ENCODE measurements at regions not wholly inside any gene's neighbourhood (a gene's known extent, or its start where the extent isn't known, plus 50 kb on each side); places are given as distances from the start of the nearest gene placed in this dataset.
"Not testable (repeated sequence)": the region's sequence is repeated elsewhere in the genome, so short reads cannot be mapped to it uniquely, and the experiment has no call there.

- H3K9me3 ChIP-seq (ENCODE audit: control insufficient read depth in 2 of 2, low read length in 2 of 2); H3K36me3 ChIP-seq (ENCODE audit: control insufficient read depth in 2 of 2, insufficient read depth in 2 of 2, low read length in 2 of 2); H3K27ac ChIP-seq (ENCODE audit: low read depth in 2 of 2, low read length in 2 of 2); H3K9ac ChIP-seq (ENCODE audit: low read depth in 1 of 2, low read length in 2 of 2); H3K4me1 ChIP-seq (ENCODE audit: control insufficient read depth in 2 of 2, insufficient read depth in 2 of 2, low read length in 2 of 2); H3K27me3 ChIP-seq (ENCODE audit: control insufficient read depth in 2 of 2, insufficient read depth in 2 of 2, low read length in 2 of 2); H3K4me3 ChIP-seq (ENCODE audit: low read length in 2 of 2): not testable (repeated sequence)
These were observed 69.9 kb downstream of the ALG1L2 start for GRCh38 chr3:130151555-130151954.

GRCh38 chr3:130153247-130153646 is 71.6 kb downstream of the ALG1L2 start:
- H3K27ac ChIP-seq (ENCODE audit: low read depth in 2 of 2, low read length in 2 of 2): not testable (repeated sequence)

GRCh38 chr3:130155464-130155863 is 73.8 kb downstream of the ALG1L2 start:
- H3K4me1 ChIP-seq (ENCODE audit: control insufficient read depth in 2 of 2, insufficient read depth in 2 of 2, low read length in 2 of 2); H3K9me3 ChIP-seq (ENCODE audit: control insufficient read depth in 2 of 2, low read length in 2 of 2); H3K36me3 ChIP-seq (ENCODE audit: control insufficient read depth in 2 of 2, insufficient read depth in 2 of 2, low read length in 2 of 2); H3K27ac ChIP-seq (ENCODE audit: low read depth in 2 of 2, low read length in 2 of 2); H3K4me3 ChIP-seq (ENCODE audit: low read length in 2 of 2); H3K9ac ChIP-seq (ENCODE audit: low read depth in 1 of 2, low read length in 2 of 2); H3K27me3 ChIP-seq (ENCODE audit: control insufficient read depth in 2 of 2, insufficient read depth in 2 of 2, low read length in 2 of 2): not testable (repeated sequence)

More at GRCh38 chr3:130153247-130153646, 71.6 kb downstream of the ALG1L2 start:
- H3K36me3 ChIP-seq (ENCODE audit: control insufficient read depth in 2 of 2, insufficient read depth in 2 of 2, low read length in 2 of 2); H3K4me1 ChIP-seq (ENCODE audit: control insufficient read depth in 2 of 2, insufficient read depth in 2 of 2, low read length in 2 of 2); H3K27me3 ChIP-seq (ENCODE audit: control insufficient read depth in 2 of 2, insufficient read depth in 2 of 2, low read length in 2 of 2); H3K4me3 ChIP-seq (ENCODE audit: low read length in 2 of 2); H3K9me3 ChIP-seq (ENCODE audit: control insufficient read depth in 2 of 2, low read length in 2 of 2); H3K9ac ChIP-seq (ENCODE audit: low read depth in 1 of 2, low read length in 2 of 2): not testable (repeated sequence)

- H3K27me3 ChIP-seq (ENCODE audit: control insufficient read depth in 2 of 2, insufficient read depth in 2 of 2, low read length in 2 of 2); H3K27ac ChIP-seq (ENCODE audit: low read depth in 2 of 2, low read length in 2 of 2); H3K4me1 ChIP-seq (ENCODE audit: control insufficient read depth in 2 of 2, insufficient read depth in 2 of 2, low read length in 2 of 2); H3K36me3 ChIP-seq (ENCODE audit: control insufficient read depth in 2 of 2, insufficient read depth in 2 of 2, low read length in 2 of 2); H3K4me3 ChIP-seq (ENCODE audit: low read length in 2 of 2); H3K9ac ChIP-seq (ENCODE audit: low read depth in 1 of 2, low read length in 2 of 2); H3K9me3 ChIP-seq (ENCODE audit: control insufficient read depth in 2 of 2, low read length in 2 of 2): not testable (repeated sequence)
These were observed 85.2 kb downstream of the ALG1L2 start for GRCh38 chr3:130166856-130167255.

GRCh38 chr3:130175195-130175594 is 93.6 kb downstream of the ALG1L2 start:
- not testable (repeated sequence) for H3K36me3 ChIP-seq (ENCODE audit: control insufficient read depth in 2 of 2, insufficient read depth in 2 of 2, low read length in 2 of 2); H3K27ac ChIP-seq (ENCODE audit: low read depth in 2 of 2, low read length in 2 of 2); H3K4me1 ChIP-seq (ENCODE audit: control insufficient read depth in 2 of 2, insufficient read depth in 2 of 2, low read length in 2 of 2); H3K4me3 ChIP-seq (ENCODE audit: low read length in 2 of 2); H3K27me3 ChIP-seq (ENCODE audit: control insufficient read depth in 2 of 2, insufficient read depth in 2 of 2, low read length in 2 of 2); H3K9me3 ChIP-seq (ENCODE audit: control insufficient read depth in 2 of 2, low read length in 2 of 2); H3K9ac ChIP-seq (ENCODE audit: low read depth in 1 of 2, low read length in 2 of 2)

GRCh38 chr3:130176476-130177256 is 95.0 kb downstream of the ALG1L2 start:
- not testable (repeated sequence) for H3K36me3 ChIP-seq (ENCODE audit: control insufficient read depth in 2 of 2, insufficient read depth in 2 of 2, low read length in 2 of 2); H3K9ac ChIP-seq (ENCODE audit: low read depth in 1 of 2, low read length in 2 of 2); H3K27me3 ChIP-seq (ENCODE audit: control insufficient read depth in 2 of 2, insufficient read depth in 2 of 2, low read length in 2 of 2); H3K9me3 ChIP-seq (ENCODE audit: control insufficient read depth in 2 of 2, low read length in 2 of 2); H3K4me3 ChIP-seq (ENCODE audit: low read length in 2 of 2); H3K4me1 ChIP-seq (ENCODE audit: control insufficient read depth in 2 of 2, insufficient read depth in 2 of 2, low read length in 2 of 2); H3K27ac ChIP-seq (ENCODE audit: low read depth in 2 of 2, low read length in 2 of 2)

- H3K4me1 ChIP-seq (ENCODE audit: control insufficient read depth in 2 of 2, insufficient read depth in 2 of 2, low read length in 2 of 2); H3K4me3 ChIP-seq (ENCODE audit: low read length in 2 of 2); H3K36me3 ChIP-seq (ENCODE audit: control insufficient read depth in 2 of 2, insufficient read depth in 2 of 2, low read length in 2 of 2); H3K27ac ChIP-seq (ENCODE audit: low read depth in 2 of 2, low read length in 2 of 2); H3K9me3 ChIP-seq (ENCODE audit: control insufficient read depth in 2 of 2, low read length in 2 of 2); H3K27me3 ChIP-seq (ENCODE audit: control insufficient read depth in 2 of 2, insufficient read depth in 2 of 2, low read length in 2 of 2); H3K9ac ChIP-seq (ENCODE audit: low read depth in 1 of 2, low read length in 2 of 2): not testable (repeated sequence)
These were observed 97.2 kb downstream of the ALG1L2 start for GRCh38 chr3:130178835-130179234.

- not testable (repeated sequence) for H3K9ac ChIP-seq (ENCODE audit: low read depth in 1 of 2, low read length in 2 of 2); H3K9me3 ChIP-seq (ENCODE audit: control insufficient read depth in 2 of 2, low read length in 2 of 2); H3K4me1 ChIP-seq (ENCODE audit: control insufficient read depth in 2 of 2, insufficient read depth in 2 of 2, low read length in 2 of 2); H3K36me3 ChIP-seq (ENCODE audit: control insufficient read depth in 2 of 2, insufficient read depth in 2 of 2, low read length in 2 of 2); H3K27me3 ChIP-seq (ENCODE audit: control insufficient read depth in 2 of 2, insufficient read depth in 2 of 2, low read length in 2 of 2)
- Histone ChIP-seq H3K27ac (ENCODE audit: low read depth in 2 of 2, low read length in 2 of 2) (peak overlapping the region in 1 of 2 donors; percentile 25), H3K4me3 (ENCODE audit: low read length in 2 of 2) (peak overlapping the region; percentile 51 to 60)
These were observed 97.8 kb downstream of the ALG1L2 start for GRCh38 chr3:130179353-130179970.

- H3K4me1 ChIP-seq (ENCODE audit: control insufficient read depth in 2 of 2, insufficient read depth in 2 of 2, low read length in 2 of 2); H3K27ac ChIP-seq (ENCODE audit: low read depth in 2 of 2, low read length in 2 of 2); H3K36me3 ChIP-seq (ENCODE audit: control insufficient read depth in 2 of 2, insufficient read depth in 2 of 2, low read length in 2 of 2); H3K4me3 ChIP-seq (ENCODE audit: low read length in 2 of 2); H3K9me3 ChIP-seq (ENCODE audit: control insufficient read depth in 2 of 2, low read length in 2 of 2); H3K27me3 ChIP-seq (ENCODE audit: control insufficient read depth in 2 of 2, insufficient read depth in 2 of 2, low read length in 2 of 2); H3K9ac ChIP-seq (ENCODE audit: low read depth in 1 of 2, low read length in 2 of 2): not testable (repeated sequence)
These were observed 100.8 kb downstream of the ALG1L2 start for GRCh38 chr3:130182475-130182874.

GRCh38 chr3:130183689-130184088 is 102.1 kb downstream of the ALG1L2 start:
- not testable (repeated sequence) for H3K4me3 ChIP-seq (ENCODE audit: low read length in 2 of 2); H3K36me3 ChIP-seq (ENCODE audit: control insufficient read depth in 2 of 2, insufficient read depth in 2 of 2, low read length in 2 of 2); H3K9me3 ChIP-seq (ENCODE audit: control insufficient read depth in 2 of 2, low read length in 2 of 2); H3K4me1 ChIP-seq (ENCODE audit: control insufficient read depth in 2 of 2, insufficient read depth in 2 of 2, low read length in 2 of 2); H3K27me3 ChIP-seq (ENCODE audit: control insufficient read depth in 2 of 2, insufficient read depth in 2 of 2, low read length in 2 of 2); H3K27ac ChIP-seq (ENCODE audit: low read depth in 2 of 2, low read length in 2 of 2); H3K9ac ChIP-seq (ENCODE audit: low read depth in 1 of 2, low read length in 2 of 2)

Measured in mucosa of rectum (tissue), 2 donors.